Pancreas (tissue), 10 donors: ENCODE measurements at regions not wholly inside any gene's neighbourhood (a gene's known extent, or its start where the extent isn't known, plus 50 kb on each side); places are given as distances from the start of the nearest gene placed in this dataset.

Experiments
- ATAC-seq, 4 donors: fragments of 200-7000 bp; cut with Tn5 transposase; one replicate each; pipeline versions ENCODE4 v1.8.0 to v1.9.1; 2020; ENCODE audit warnings: mild to moderate bottlenecking in 4 of 4, moderate library complexity in 4 of 4
- DNase-seq, 6 donors: peaks; one replicate each; pipeline ENCODE4 v3.0.0-alpha.2; 2020
- FAIRE-seq: peaks from 2 replicates; lab custom pipeline; 2012; peaks lifted over from hg19 to GRCh38; lab: Jason Lieb, UNC
- H3K27ac ChIP-seq, 4 donors: fragments of 200-600 bp; sonication (generic); 1 replicate in 3 of 4; 2 replicates in 1 of 4; pipeline versions ENCODE4 v1.5.0 to v1.8.0; 2020
- H3K27me3 ChIP-seq, 4 donors: fragments of 200-600 bp; one replicate each; pipeline ENCODE4 v1.8.0; 2021
- H3K36me3 ChIP-seq, 3 donors: fragments of 200-600 bp; sonication (generic) in 1 of 3; one replicate each; pipeline versions ENCODE4 v1.5.0 to v1.8.0; 2020 to 2021
- H3K4me1 ChIP-seq, 3 donors: fragments of 200-600 bp; one replicate each; pipeline ENCODE4 v1.8.0; 2021
- H3K4me3 ChIP-seq, 4 donors: fragments of 200-600 bp; sonication (generic) in 2 of 4; one replicate each; pipeline versions ENCODE4 v1.5.0 to v1.8.0; 2020 to 2021
- H3K9me3 ChIP-seq, 4 donors: fragments of 200-600 bp; one replicate each; pipeline ENCODE4 v1.8.0; 2021
- WGBS, 2 donors: extraction: QIAGEN DNeasy Blood & Tissue Kit; methylation state at CpG; one replicate each; pipeline ENCODE4 v1.1.7; 2013; 5-methylcytosine and 5-hydroxymethylcytosine counted together
- intact Hi-C, 3 donors: fragments of 100-400 bp; cut with DNase I; formaldehyde crosslinking; loops; one replicate each; pipeline versions ENCODE4 v1.11.1 to v1.14.2; 2022
- TF ChIP-seq, protein P1 (sequence below), 4 donors: fragments of 200-600 bp; sonication (generic) in 3 of 4; IDR thresholded peaks; one replicate each; pipeline versions ENCODE4 v1.5.0 to v1.8.0; 2021; ENCODE audit warnings: antibody characterized with exemption in 4 of 4
- donor health status: healthy with polysubstance abuse.
- donor health status: DM: no; HTN: no; CAD: no; lungs with moderate emphysema.
- donor health status: DM: no; HTN: no; CAD: no.
- donor health status: control.
- donor health status: control.
- donor health status: Bipolar disorder and iron deficiency.
- donor health status: DM: yes; HTN: yes; CAD: no.
- donor health status: DM: no; HTN: no; CAD: no.
- donor health status: DM: no; HTN: no; CAD: no.
- donor health status: DM: yes; HTN: yes; CAD: no.

DNA sequence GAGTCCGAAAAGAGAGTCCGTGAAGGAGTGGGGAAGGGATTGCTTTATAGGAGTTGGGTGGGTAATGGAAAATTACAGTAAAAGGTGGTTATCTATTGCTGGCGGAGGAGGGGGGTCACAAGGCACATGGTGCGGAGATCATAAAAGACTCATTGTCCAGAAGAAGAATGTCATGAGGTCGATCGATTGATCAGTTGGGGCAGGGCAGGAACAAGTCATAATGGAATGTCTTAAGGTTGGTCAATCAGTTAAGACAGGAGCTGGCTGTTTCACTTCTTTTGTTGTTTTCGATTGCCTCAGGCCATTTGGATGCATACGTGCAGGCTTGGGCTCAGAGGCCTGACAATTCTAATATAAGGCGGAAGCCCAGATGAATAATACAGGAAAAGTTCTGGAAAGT is 473.0 kb upstream of the TNP1 start:
- Histone ChIP-seq H3K36me3 (no peaks in the 10 kb centered on the region), H3K9me3 (no peaks in the 10 kb centered on the region), H3K4me3 (no peak overlapping the region), H3K27ac (no peak overlapping the region), H3K4me1 (no peaks in the 10 kb centered on the region), H3K27me3 (no peaks in the 10 kb centered on the region)
- no peak for ATAC-seq
- intact Hi-C loops = no loop called here
- TF ChIP-seq, protein P1, sequence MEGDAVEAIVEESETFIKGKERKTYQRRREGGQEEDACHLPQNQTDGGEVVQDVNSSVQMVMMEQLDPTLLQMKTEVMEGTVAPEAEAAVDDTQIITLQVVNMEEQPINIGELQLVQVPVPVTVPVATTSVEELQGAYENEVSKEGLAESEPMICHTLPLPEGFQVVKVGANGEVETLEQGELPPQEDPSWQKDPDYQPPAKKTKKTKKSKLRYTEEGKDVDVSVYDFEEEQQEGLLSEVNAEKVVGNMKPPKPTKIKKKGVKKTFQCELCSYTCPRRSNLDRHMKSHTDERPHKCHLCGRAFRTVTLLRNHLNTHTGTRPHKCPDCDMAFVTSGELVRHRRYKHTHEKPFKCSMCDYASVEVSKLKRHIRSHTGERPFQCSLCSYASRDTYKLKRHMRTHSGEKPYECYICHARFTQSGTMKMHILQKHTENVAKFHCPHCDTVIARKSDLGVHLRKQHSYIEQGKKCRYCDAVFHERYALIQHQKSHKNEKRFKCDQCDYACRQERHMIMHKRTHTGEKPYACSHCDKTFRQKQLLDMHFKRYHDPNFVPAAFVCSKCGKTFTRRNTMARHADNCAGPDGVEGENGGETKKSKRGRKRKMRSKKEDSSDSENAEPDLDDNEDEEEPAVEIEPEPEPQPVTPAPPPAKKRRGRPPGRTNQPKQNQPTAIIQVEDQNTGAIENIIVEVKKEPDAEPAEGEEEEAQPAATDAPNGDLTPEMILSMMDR (IDR thresholded peaks at IDR 0.05) = no peak
- 78 to 86% methylated on average over 9 of the region's 9 CpGs for WGBS, 2 donors
- FAIRE-seq = no peak
- DNase-seq = no peak

DNA sequence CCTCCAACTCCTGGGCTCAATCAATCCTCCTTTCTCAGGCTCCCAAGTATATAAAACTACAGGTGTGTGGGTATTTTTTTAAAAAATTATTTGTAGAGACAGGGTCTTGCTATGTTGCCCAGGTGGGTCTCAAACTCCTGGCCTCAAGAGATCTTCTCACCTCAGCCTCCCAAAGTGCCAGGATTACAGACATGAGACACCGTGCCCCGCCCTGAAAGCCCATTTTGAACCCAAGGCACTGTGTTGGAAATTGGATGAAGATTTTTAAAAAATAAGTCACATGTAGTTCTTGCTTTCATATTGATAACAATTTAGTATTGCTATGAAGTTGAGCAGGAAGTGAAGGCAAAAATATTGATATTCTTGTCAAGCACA is 472.5 kb upstream of the TNP1 start:
- Histone ChIP-seq H3K4me3 (no peak overlapping the region), H3K27me3 (no peaks in the 10 kb centered on the region), H3K4me1 (no peaks in the 10 kb centered on the region), H3K27ac (peak overlapping the region; percentile 2 to 72 (median 30)), H3K9me3 (no peaks in the 10 kb centered on the region), H3K36me3 (no peaks in the 10 kb centered on the region)
- intact Hi-C loops = no loop called here
- TF ChIP-seq, protein P1 (IDR thresholded peaks at IDR 0.05) = no peak
- FAIRE-seq (no peak), ATAC-seq (no peak), DNase-seq (no peak)
- 98% methylated on average over 2 of the region's 2 CpGs for WGBS, 2 donors

DNA sequence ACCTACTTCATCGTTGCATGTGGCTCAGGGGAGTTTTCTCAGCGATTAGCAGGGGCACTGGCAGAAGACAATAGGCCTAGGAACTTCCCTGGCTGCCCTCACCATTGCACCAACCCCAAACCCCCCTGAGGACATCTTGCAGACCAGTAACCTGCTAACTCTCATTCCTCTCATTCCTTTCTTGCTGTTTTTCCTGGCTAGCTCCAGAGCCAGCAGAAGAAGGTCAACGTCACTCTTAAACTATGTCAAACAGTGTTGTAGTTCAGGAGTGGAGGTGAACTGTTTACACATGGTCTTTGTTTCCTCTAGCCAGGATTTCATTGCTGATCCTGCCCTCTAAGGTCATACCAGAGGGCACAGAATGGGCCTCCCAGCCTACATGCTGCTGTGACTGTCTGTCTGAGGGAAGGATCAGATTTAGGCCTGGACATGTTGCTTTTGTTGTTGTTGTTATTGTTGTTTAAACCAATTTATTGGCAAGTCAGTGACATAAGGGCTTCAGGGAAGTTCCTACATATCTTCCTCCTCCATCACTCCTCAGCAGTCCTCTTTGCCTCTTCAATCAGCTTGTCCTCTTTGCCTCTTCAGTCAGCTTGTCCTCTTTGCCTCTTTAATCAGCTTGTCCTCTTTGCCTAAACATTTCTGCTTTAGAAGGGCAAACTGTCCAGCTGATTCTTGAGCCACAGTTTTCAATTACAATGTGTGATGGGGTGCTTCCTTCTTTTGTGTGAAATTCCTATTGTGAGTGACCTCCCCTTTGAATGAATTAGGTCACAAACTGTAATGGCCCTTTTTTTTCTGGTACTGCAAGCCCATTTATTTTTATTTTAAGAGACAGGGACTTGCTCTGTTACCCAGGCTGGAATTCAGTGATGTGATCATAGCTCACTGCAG is 471.9 kb upstream of the TNP1 start:
- H3K36me3 ChIP-seq = no peaks in the 10 kb centered on the region
- 15 to 23% methylated on average over 3 of the region's 3 CpGs for WGBS, 2 donors
- no peak for FAIRE-seq
- peak in 3 of 6 donors; percentile 22 to 34 (median 29) for DNase-seq
- H3K4me1 ChIP-seq = no peaks in the 10 kb centered on the region
- ATAC-seq = peak; percentile 80 to 96 (median 90)
- H3K4me3 ChIP-seq = no peak overlapping the region
- no peaks in the 10 kb centered on the region for H3K27me3 ChIP-seq
- no peaks in the 10 kb centered on the region for H3K9me3 ChIP-seq
- TF ChIP-seq, protein P1 (IDR thresholded peaks at IDR 0.05) = no peak
- intact Hi-C loops = no loop called here
- peak overlapping the region; percentile 2 to 72 (median 30) for H3K27ac ChIP-seq

DNA sequence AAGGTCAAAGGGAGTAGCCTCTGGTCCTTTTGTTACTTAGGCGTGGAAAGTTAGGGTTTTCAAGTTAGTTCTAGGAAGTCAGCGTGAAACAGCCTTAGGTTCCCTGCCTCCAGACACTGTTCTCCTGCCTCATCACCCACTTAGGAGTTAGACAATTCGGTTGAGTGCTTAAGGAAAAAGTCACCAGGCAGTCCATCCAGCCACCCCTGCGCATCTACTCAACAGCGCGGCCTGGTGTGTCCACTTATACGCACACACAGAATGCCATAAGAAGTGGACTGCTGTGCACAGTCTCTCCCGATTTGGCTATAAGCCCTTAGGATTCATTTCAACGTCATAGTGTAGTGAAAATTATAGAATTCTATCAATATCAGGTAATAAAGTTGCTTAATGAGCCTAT is 470.8 kb upstream of the TNP1 start:
- TF ChIP-seq, protein P1 (IDR thresholded peaks at IDR 0.05) = no peak
- Histone ChIP-seq H3K27ac (peak overlapping the region in 2 of 4 donors; percentile 58 to 72), H3K27me3 (no peaks in the 10 kb centered on the region), H3K4me1 (no peaks in the 10 kb centered on the region), H3K4me3 (no peak overlapping the region), H3K9me3 (no peaks in the 10 kb centered on the region), H3K36me3 (no peaks in the 10 kb centered on the region)
- WGBS, 2 donors = 89 to 94% methylated on average over 9 of the region's 9 CpGs
- intact Hi-C loops = no loop called here
- ATAC-seq (no peak), DNase-seq (no peak), FAIRE-seq (no peak)

DNA sequence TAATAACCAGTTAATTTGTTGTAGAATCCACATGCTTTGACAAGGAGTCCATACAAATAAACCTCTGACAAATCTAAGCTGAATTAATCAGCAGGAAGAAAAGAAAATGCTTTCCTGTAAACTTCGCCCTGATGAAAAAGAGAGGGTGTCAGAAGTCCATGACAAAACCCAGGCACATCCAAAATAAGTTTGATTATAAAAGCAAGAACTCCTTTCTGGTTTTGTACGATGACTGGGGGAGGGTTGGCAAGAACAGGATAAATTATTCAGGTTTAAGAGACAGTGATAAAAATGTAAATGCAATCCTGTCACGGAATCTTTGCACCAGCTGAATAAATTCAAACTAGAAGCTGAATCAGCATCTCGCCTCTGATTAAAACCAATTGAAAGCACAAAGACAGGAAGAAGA is 469.2 kb upstream of the TNP1 start:
- WGBS, 2 donors = 69 to 70% methylated on average over 4 of the region's 4 CpGs
- Histone ChIP-seq H3K27ac (no peak overlapping the region), H3K27me3 (no peaks in the 10 kb centered on the region), H3K4me1 (no peaks in the 10 kb centered on the region), H3K9me3 (no peaks in the 10 kb centered on the region), H3K36me3 (no peaks in the 10 kb centered on the region), H3K4me3 (no peak overlapping the region)
- no peak for ATAC-seq
- intact Hi-C loops = no loop called here
- DNase-seq = no peak
- peak; percentile 17 for FAIRE-seq
- TF ChIP-seq, protein P1 (IDR thresholded peaks at IDR 0.05) = no peak
